ENCODE measurements at regions not wholly inside any gene's neighbourhood (a gene's known extent, or its start where the extent isn't known, plus 50 kb on each side); places are given as distances from the start of the nearest gene placed in this dataset.

DNA sequence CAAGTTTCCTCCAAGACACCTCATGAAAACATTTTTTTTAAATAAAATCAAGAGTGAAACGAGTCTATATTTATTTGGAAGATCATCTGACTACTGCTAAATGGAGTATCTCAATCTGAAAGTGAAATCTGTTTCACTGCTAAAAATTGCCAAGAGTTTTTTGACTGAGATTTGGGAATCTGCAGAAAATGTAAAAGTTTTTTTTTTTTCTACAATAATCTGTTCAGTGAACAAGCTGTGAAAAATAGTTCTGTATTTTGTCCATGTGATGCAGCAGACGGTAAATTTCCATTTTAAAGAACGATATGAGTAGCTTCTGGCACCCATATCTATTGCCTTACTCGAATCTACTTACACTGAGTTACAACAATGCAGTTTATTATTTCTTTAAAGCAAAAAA is 519.7 kb downstream of the PLCL1 start:
- Histone ChIP-seq H3K9me1 (ENCODE audit: control insufficient read depth, insufficient read depth, low read length) (no peaks in the 10 kb centered on the region), H3K27me3 (ENCODE audit: control insufficient read depth in 2 of 2, insufficient read depth in 2 of 2, low read length in 2 of 2) (no peaks in the 10 kb centered on the region; a peak in 1 of 5 replicates), H3K4me2 (ENCODE audit: insufficient read depth, low read length) (no peak overlapping the region), H4K20me1 (replicated peaks; ENCODE audit: control insufficient read depth, insufficient read depth, low read length) (no peaks in the 10 kb centered on the region; the same call in 1 of the 2 replicates), H3K9ac (ENCODE audit: insufficient read depth in 1 of 2, low read depth in 2 of 2, low read length in 2 of 2) (no peak overlapping the region), H3K27ac (ENCODE audit: extremely low read depth, low read depth, low read length) (no peak overlapping the region), H3K36me3 (ENCODE audit: control insufficient read depth, insufficient read depth, low read length) (no peaks in the 10 kb centered on the region), H3K4me3 (no peak overlapping the region), H3K4me1 (replicated peaks in 1 of 2; ENCODE audit: control insufficient read depth in 2 of 2, insufficient read depth in 2 of 2, low read length in 2 of 2) (no peaks in the 10 kb centered on the region), H3K79me2 (ENCODE audit: control insufficient read depth, insufficient read depth, low read length) (no peaks in the 10 kb centered on the region), H2AFZ (ENCODE audit: low read depth, low read length) (no peak overlapping the region), H3K9me3 (replicated peaks; ENCODE audit: control insufficient read depth, insufficient read depth, low read depth, low read length) (no peaks in the 10 kb centered on the region)
- intact Hi-C loops (cut with micrococcal nuclease), result no loop called here
- in situ Hi-C loops (cut with MboI), result loop anchor here (25.0 kb wide), 2 partner anchors 1163 to 1413 kb away; no protein-coding TSS in a partner anchor
- DNase-seq (ENCODE audit: extremely low read depth in 1 of 4, low spot score in 3 of 4) (no peak), FAIRE-seq (no peak), ATAC-seq (no peak)
- ChIA-PET POLR2A (no interaction called here), CTCF (ENCODE audit: low intra/inter-chr PET ratio) (no interaction called here)
- no TSS peak for BruUV-seq (replicated peaks)
- TF ChIP-seq ZNF23 (CRISPR knock-in tag; IDR thresholded peaks at IDR 0.05) (no peak), CHAMP1 (IDR thresholded peaks at IDR 0.05) (no peak), PHF20 (IDR thresholded peaks at IDR 0.05; ENCODE audit: partially characterized antibody) (no peak), ZBTB17 (CRISPR knock-in tag; IDR thresholded peaks at IDR 0.05) (no peak), ZKSCAN1 (IDR thresholded peaks at IDR 0.05; ENCODE audit: low read depth, low read length) (no peak)
- 3% methylated on average over 4 of the region's 4 CpGs for WGBS (ENCODE audit: insufficient coverage, low coverage, missing lambda C conversion rate)
